GM23338 (cell line): ENCODE measurements at regions not wholly inside any gene's neighbourhood (a gene's known extent, or its start where the extent isn't known, plus 50 kb on each side); places are given as distances from the start of the nearest gene placed in this dataset.
A peak's percentile ranks its signal among the peaks of the same experiment; 100 is the strongest.

Source experiments
- ATAC-seq: fragments of 200-7000 bp; cut with Tn5 transposase; 3 replicates; pipeline ENCODE4 v1.9.1; 2020
- DNase-seq: peaks from one replicate; pipeline ENCODE4 v3.0.0-alpha.2; 2015; ENCODE audit warnings: low spot score
- H2AFZ ChIP-seq: fragments of 200-600 bp; sonication (generic); 2 replicates; pipeline ENCODE4 v1.8.0; 2016; ENCODE audit warnings: antibody characterized with exemption, mild to moderate bottlenecking, moderate library complexity
- H3F3A ChIP-seq: fragments of 200-600 bp; sonication (generic); replicated peaks from 2 replicates; pipeline ENCODE4 v1.8.0; 2017; ENCODE audit warnings: antibody characterized with exemption, mixed run types, low read depth
- H3K27ac ChIP-seq: fragments of 200-600 bp; sonication (generic); 2 replicates; pipeline ENCODE4 v1.6.1; 2016; ENCODE audit warnings: low read depth
- H3K27me3 ChIP-seq: fragments of 200-600 bp; sonication (generic); 2 replicates; pipeline ENCODE4 v1.8.0; 2016; ENCODE audit warnings: mild to moderate bottlenecking, mixed run types, moderate library complexity; ENCODE audit not compliant: insufficient read depth
- H3K36me3 ChIP-seq: fragments of 200-600 bp; sonication (generic); 2 replicates; pipeline ENCODE4 v1.8.0; 2016; ENCODE audit warnings: mild to moderate bottlenecking; ENCODE audit not compliant: insufficient read depth
- H3K4me1 ChIP-seq: fragments of 200-600 bp; sonication (generic); 2 replicates; pipeline ENCODE4 v1.8.0; 2016; ENCODE audit warnings: mild to moderate bottlenecking, moderate library complexity; ENCODE audit not compliant: insufficient read depth
- H3K4me2 ChIP-seq: fragments of 200-600 bp; sonication (generic); 2 replicates; pipeline ENCODE4 v1.7.1; 2017; ENCODE audit warnings: mixed run types
- H3K4me3 ChIP-seq: fragments of 200-600 bp; sonication (generic); 2 replicates; pipeline ENCODE4 v1.6.1; 2016; ENCODE audit warnings: mixed run types
- H3K79me2 ChIP-seq: fragments of 200-600 bp; sonication (generic); replicated peaks from 2 replicates; pipeline ENCODE4 v1.8.0; 2017; ENCODE audit warnings: mild to moderate bottlenecking; ENCODE audit not compliant: insufficient read depth
- H3K9me2 ChIP-seq: fragments of 200-600 bp; sonication (generic); 2 replicates; pipeline ENCODE4 v1.8.0; 2017; ENCODE audit not compliant: insufficient read depth
- H4K20me1 ChIP-seq: fragments of 200-600 bp; sonication (generic); replicated peaks from 2 replicates; pipeline ENCODE4 v1.8.0; 2017; ENCODE audit warnings: mild to moderate bottlenecking; ENCODE audit not compliant: insufficient read depth
- H3K27ac Mint-ChIP-seq: 2 replicates; pipeline ENCODE4 v1.8.0; 2020; ENCODE audit warnings: inconsistent platforms, mild to moderate bottlenecking, moderate library complexity, mixed read lengths
- H3K27me3 Mint-ChIP-seq: 3 replicates; pipeline ENCODE4 v1.8.0; 2022; ENCODE audit warnings: low read depth, mild to moderate bottlenecking, moderate library complexity, mixed read lengths, inconsistent platforms; ENCODE audit not compliant: insufficient read depth, poor library complexity
- H3K36me3 Mint-ChIP-seq: 3 replicates; pipeline ENCODE4 v1.8.0; 2021; ENCODE audit warnings: low read depth, mild to moderate bottlenecking, inconsistent platforms, moderate library complexity, mixed read lengths
- H3K4me1 Mint-ChIP-seq: 3 replicates; pipeline ENCODE4 v1.8.0; 2020; ENCODE audit warnings: mild to moderate bottlenecking, inconsistent platforms, mixed read lengths
- H3K4me3 Mint-ChIP-seq: 3 replicates; pipeline ENCODE4 v1.8.0; 2021; ENCODE audit warnings: moderate library complexity, mild to moderate bottlenecking, inconsistent platforms, mixed read lengths
- H3K9me3 Mint-ChIP-seq: 3 replicates; pipeline ENCODE4 v1.8.0; 2020; ENCODE audit warnings: moderate library complexity, mild to moderate bottlenecking, inconsistent platforms, mixed read lengths
- CREB1 ChIP-seq: fragments of 250-450 bp; sonication (Bioruptor Pico); IDR thresholded peaks from 2 replicates; pipeline ENCODE4 v1.5.0; 2020; ENCODE audit warnings: low read depth, mild to moderate bottlenecking, moderate library complexity
- ETS1 ChIP-seq: IDR thresholded peaks from 2 replicates; pipeline ENCODE4 v1.6.1; 2016; ENCODE audit warnings: antibody characterized with exemption
- JUNB ChIP-seq: IDR thresholded peaks from one replicate; pipeline ENCODE4 v1.6.1; 2016; ENCODE audit warnings: antibody characterized with exemption; ENCODE audit not compliant: unreplicated experiment
- NANOG ChIP-seq: IDR thresholded peaks from 2 replicates; pipeline ENCODE4 v1.6.1; 2016; ENCODE audit warnings: antibody characterized with exemption, borderline replicate concordance
- ZNF114 ChIP-seq: fragments of 250-450 bp; sonication (Bioruptor Pico); IDR thresholded peaks from 2 replicates; pipeline ENCODE4 v1.5.0; 2020; ENCODE audit warnings: mild to moderate bottlenecking, moderate library complexity
- TF ChIP-seq, protein P1 (sequence below): IDR thresholded peaks from one replicate; pipeline ENCODE4 v1.6.1; 2018; ENCODE audit warnings: antibody characterized with exemption; ENCODE audit not compliant: unreplicated experiment
- TF ChIP-seq, protein P2 (sequence below), 2 experiments: fragments of 200-600 bp in 1 of 2; sonication (generic) in 1 of 2; conservative IDR thresholded peaks; 2 replicates each; pipeline versions ENCODE4 v1.5.1 to v1.6.1; 2016 to 2017; ENCODE audit warnings: antibody characterized with exemption in 2 of 2, low read depth in 2 of 2, mild to moderate bottlenecking in 2 of 2, moderate library complexity in 1 of 2
- TF ChIP-seq, protein P3 (sequence below): fragments of 250-450 bp; sonication (Bioruptor Pico); IDR thresholded peaks from 2 replicates; pipeline ENCODE4 v1.5.0; 2020; ENCODE audit warnings: mild to moderate bottlenecking, moderate library complexity

DNA sequence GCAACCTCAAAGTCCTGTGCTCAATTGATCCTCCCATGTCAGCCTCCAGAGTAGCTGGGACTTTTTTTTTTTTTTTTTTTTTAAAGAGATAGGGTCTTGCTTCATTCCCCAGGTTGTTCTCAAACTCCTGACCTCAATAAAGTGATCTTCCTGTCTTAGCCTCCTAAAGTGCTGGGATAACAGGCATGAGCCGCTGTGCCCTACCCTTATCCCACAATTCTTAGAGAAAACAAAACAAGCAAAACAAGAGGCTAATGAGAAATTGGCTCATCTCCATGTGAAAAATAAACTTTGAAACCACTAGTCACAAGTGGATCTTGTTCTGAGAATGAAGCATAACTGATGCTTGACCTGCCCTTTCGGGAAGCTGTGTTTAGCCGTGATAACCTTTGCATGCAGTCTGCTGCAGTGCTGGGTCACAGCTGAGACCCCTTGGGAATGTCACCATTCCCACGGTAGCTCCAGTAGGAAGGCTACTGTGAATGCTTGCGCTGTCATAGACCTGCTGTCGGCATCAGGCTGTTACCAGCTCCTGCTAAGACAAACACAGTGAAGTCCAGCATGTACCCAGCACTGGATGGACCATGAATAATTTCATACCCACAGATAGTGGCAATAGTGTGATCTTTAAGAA is 290.7 kb upstream of the KIAA1217 start:
- no peak overlapping the region for H3K4me2 ChIP-seq
- H3K36me3 ChIP-seq = no peaks in the 10 kb centered on the region
- no peaks in the 10 kb centered on the region for H4K20me1 ChIP-seq
- ATAC-seq (no peak), DNase-seq (no peak)
- no peaks in the 10 kb centered on the region for H3K9me2 ChIP-seq
- no peak for TF ChIP-seq ETS1
- TF ChIP-seq, protein P1, sequence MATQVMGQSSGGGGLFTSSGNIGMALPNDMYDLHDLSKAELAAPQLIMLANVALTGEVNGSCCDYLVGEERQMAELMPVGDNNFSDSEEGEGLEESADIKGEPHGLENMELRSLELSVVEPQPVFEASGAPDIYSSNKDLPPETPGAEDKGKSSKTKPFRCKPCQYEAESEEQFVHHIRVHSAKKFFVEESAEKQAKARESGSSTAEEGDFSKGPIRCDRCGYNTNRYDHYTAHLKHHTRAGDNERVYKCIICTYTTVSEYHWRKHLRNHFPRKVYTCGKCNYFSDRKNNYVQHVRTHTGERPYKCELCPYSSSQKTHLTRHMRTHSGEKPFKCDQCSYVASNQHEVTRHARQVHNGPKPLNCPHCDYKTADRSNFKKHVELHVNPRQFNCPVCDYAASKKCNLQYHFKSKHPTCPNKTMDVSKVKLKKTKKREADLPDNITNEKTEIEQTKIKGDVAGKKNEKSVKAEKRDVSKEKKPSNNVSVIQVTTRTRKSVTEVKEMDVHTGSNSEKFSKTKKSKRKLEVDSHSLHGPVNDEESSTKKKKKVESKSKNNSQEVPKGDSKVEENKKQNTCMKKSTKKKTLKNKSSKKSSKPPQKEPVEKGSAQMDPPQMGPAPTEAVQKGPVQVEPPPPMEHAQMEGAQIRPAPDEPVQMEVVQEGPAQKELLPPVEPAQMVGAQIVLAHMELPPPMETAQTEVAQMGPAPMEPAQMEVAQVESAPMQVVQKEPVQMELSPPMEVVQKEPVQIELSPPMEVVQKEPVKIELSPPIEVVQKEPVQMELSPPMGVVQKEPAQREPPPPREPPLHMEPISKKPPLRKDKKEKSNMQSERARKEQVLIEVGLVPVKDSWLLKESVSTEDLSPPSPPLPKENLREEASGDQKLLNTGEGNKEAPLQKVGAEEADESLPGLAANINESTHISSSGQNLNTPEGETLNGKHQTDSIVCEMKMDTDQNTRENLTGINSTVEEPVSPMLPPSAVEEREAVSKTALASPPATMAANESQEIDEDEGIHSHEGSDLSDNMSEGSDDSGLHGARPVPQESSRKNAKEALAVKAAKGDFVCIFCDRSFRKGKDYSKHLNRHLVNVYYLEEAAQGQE = no peak
- H3K79me2 ChIP-seq = no peaks in the 10 kb centered on the region
- H3K36me3 Mint-ChIP-seq = no peaks in the 10 kb centered on the region
- H3F3A ChIP-seq = no peaks in the 10 kb centered on the region
- no peaks in the 10 kb centered on the region for H3K4me1 ChIP-seq
- no peaks in the 10 kb centered on the region for H3K27me3 ChIP-seq
- H3K4me3 ChIP-seq = no peak overlapping the region
- no peak overlapping the region for H3K4me3 Mint-ChIP-seq
- H3K27me3 Mint-ChIP-seq = peaks cover 2% of the 10 kb centered on the region
- peaks cover 3% of the 10 kb centered on the region; the same call in 2 of the 3 replicates for H3K9me3 Mint-ChIP-seq
- no peak overlapping the region for H3K27ac Mint-ChIP-seq
- H3K4me1 Mint-ChIP-seq = no peaks in the 10 kb centered on the region
- no peak overlapping the region for H3K27ac ChIP-seq
- no peak overlapping the region for H2AFZ ChIP-seq

DNA sequence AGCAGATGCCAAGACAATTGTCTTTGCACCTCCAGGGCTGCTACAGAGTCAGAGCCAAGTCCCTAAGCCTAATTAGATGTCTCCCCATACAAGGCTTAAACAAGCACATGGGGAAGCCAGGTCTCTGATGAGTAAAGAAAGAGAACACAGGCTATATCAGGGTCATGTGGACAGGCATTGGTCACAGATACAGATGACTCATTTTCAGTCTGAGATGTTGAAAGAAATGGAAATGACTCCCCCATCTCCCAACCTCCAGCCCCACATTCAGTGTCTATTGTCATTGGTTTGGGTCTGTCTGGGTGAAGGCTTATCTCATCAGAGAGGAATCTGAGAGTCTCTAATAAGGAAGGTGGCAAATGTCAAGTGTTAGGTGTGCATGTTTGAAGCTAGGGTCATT is 290.1 kb upstream of the KIAA1217 start:
- DNase-seq (peak; percentile 43), ATAC-seq (peak; percentile 55)
- Mint-ChIP-seq H3K27me3 (peaks cover 2% of the 10 kb centered on the region), H3K4me1 (no peaks in the 10 kb centered on the region), H3K9me3 (peaks cover 3% of the 10 kb centered on the region; the same call in 2 of the 3 replicates), H3K4me3 (no peak overlapping the region), H3K36me3 (no peaks in the 10 kb centered on the region), H3K27ac (no peak overlapping the region)
- Histone ChIP-seq H3K79me2 (no peaks in the 10 kb centered on the region), H3K36me3 (no peaks in the 10 kb centered on the region), H3F3A (no peaks in the 10 kb centered on the region), H3K4me2 (no peak overlapping the region), H4K20me1 (no peaks in the 10 kb centered on the region), H2AFZ (no peak overlapping the region), H3K4me3 (no peak overlapping the region), H3K4me1 (no peaks in the 10 kb centered on the region), H3K27ac (no peak overlapping the region), H3K9me2 (no peaks in the 10 kb centered on the region), H3K27me3 (no peaks in the 10 kb centered on the region)
- no peak for TF ChIP-seq CREB1 (CRISPR knock-in tag)
- TF ChIP-seq, protein P2, sequence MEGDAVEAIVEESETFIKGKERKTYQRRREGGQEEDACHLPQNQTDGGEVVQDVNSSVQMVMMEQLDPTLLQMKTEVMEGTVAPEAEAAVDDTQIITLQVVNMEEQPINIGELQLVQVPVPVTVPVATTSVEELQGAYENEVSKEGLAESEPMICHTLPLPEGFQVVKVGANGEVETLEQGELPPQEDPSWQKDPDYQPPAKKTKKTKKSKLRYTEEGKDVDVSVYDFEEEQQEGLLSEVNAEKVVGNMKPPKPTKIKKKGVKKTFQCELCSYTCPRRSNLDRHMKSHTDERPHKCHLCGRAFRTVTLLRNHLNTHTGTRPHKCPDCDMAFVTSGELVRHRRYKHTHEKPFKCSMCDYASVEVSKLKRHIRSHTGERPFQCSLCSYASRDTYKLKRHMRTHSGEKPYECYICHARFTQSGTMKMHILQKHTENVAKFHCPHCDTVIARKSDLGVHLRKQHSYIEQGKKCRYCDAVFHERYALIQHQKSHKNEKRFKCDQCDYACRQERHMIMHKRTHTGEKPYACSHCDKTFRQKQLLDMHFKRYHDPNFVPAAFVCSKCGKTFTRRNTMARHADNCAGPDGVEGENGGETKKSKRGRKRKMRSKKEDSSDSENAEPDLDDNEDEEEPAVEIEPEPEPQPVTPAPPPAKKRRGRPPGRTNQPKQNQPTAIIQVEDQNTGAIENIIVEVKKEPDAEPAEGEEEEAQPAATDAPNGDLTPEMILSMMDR (conservative IDR thresholded peaks at IDR 0.05; ENCODE audit: low read depth in 2 of 2) = no peak
- no peak for TF ChIP-seq ZNF114
- TF ChIP-seq NANOG = no peak
- no peak for TF ChIP-seq JUNB
- TF ChIP-seq, protein P3, sequence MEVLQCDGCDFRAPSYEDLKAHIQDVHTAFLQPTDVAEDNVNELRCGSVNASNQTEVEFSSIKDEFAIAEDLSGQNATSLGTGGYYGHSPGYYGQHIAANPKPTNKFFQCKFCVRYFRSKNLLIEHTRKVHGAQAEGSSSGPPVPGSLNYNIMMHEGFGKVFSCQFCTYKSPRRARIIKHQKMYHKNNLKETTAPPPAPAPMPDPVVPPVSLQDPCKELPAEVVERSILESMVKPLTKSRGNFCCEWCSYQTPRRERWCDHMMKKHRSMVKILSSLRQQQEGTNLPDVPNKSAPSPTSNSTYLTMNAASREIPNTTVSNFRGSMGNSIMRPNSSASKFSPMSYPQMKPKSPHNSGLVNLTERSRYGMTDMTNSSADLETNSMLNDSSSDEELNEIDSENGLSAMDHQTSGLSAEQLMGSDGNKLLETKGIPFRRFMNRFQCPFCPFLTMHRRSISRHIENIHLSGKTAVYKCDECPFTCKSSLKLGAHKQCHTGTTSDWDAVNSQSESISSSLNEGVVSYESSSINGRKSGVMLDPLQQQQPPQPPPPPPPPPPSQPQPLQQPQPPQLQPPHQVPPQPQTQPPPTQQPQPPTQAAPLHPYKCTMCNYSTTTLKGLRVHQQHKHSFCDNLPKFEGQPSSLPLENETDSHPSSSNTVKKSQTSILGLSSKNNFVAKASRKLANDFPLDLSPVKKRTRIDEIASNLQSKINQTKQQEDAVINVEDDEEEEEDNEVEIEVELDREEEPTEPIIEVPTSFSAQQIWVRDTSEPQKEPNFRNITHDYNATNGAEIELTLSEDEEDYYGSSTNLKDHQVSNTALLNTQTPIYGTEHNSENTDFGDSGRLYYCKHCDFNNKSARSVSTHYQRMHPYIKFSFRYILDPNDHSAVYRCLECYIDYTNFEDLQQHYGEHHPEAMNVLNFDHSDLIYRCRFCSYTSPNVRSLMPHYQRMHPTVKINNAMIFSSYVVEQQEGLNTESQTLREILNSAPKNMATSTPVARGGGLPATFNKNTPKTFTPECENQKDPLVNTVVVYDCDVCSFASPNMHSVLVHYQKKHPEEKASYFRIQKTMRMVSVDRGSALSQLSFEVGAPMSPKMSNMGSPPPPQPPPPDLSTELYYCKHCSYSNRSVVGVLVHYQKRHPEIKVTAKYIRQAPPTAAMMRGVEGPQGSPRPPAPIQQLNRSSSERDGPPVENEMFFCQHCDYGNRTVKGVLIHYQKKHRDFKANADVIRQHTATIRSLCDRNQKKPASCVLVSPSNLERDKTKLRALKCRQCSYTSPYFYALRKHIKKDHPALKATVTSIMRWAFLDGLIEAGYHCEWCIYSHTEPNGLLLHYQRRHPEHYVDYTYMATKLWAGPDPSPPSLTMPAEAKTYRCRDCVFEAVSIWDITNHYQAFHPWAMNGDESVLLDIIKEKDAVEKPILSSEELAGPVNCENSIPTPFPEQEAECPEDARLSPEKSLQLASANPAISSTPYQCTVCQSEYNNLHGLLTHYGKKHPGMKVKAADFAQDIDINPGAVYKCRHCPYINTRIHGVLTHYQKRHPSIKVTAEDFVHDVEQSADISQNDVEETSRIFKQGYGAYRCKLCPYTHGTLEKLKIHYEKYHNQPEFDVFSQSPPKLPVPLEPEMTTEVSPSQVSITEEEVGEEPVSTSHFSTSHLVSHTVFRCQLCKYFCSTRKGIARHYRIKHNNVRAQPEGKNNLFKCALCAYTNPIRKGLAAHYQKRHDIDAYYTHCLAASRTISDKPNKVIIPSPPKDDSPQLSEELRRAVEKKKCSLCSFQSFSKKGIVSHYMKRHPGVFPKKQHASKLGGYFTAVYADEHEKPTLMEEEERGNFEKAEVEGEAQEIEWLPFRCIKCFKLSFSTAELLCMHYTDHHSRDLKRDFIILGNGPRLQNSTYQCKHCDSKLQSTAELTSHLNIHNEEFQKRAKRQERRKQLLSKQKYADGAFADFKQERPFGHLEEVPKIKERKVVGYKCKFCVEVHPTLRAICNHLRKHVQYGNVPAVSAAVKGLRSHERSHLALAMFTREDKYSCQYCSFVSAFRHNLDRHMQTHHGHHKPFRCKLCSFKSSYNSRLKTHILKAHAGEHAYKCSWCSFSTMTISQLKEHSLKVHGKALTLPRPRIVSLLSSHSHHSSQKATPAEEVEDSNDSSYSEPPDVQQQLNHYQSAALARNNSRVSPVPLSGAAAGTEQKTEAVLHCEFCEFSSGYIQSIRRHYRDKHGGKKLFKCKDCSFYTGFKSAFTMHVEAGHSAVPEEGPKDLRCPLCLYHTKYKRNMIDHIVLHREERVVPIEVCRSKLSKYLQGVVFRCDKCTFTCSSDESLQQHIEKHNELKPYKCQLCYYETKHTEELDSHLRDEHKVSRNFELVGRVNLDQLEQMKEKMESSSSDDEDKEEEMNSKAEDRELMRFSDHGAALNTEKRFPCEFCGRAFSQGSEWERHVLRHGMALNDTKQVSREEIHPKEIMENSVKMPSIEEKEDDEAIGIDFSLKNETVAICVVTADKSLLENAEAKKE (CRISPR knock-in tag) = no peak
